ENCODE measurements at regions not wholly inside any gene's neighbourhood (a gene's known extent, or its start where the extent isn't known, plus 50 kb on each side); places are given as distances from the start of the nearest gene placed in this dataset.
"Not testable (repeated sequence)": the region's sequence is repeated elsewhere in the genome, so short reads cannot be mapped to it uniquely, and the experiment has no call there.

DNA sequence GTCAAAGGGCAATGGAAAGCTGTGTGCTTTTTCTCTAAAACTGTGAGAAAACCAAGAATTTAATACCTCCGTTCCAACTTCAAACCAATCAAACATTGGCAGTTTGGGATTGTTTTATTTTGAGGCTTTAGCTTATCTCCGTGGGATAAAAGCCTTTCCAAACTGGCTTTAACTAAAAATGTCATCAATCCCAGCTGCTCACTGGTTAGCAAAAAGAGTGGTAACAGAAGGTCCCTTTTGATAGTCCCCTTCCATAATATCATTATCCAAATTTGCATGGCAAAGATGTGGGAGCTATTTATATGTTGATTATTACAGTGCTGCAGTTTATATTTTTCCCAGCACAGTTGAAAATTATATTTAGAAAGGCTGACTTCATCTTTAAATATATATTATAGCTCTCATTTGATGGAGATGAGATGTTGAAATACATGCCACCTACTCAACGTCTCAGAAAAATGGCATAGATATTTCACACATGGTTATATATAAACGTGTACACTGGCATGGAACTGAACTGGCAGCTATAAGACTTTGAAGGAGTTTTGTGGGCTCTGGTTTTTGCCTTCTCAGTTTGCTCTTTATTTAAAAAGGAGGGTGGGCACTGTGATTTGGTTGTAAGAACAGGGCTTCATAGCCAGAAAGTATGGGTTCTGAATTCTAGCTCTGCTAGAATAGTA, 707.1 kb upstream of the SLIT2 start:
- DNase-seq (ENCODE audit: insufficient read length, low spot score): no peak
- no peak for FAIRE-seq

DNA sequence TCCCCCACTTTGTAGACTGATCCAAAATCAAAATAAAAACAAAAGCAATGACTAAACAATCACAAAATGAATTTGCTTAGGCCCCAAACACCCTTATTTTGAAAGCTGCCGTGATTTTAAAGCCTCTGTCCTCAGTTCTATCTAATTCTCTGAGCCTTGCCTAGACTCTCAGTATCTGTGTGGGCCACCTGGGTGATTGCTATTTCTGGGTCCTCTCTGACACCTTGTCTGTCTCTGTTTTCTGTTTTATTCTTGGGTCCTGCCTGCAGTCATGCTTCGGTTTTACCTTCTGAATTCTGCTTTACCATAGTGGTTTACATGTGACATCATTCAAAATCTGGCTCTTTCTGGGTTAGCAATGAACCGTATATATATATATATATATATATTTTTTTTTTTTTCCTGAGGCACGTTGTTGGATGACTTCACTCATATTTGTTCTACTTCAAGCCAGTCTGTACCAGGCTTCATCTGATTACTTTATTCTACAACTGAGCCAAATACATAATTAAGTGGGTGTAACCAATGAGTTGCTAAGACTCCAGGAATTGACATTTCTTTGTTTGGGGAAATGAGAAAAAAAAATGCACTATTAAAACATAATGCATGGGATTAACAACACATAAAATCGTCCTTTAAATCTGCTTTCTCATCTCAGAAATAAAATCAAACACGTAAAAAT, 710.7 kb upstream of the SLIT2 start:
- FAIRE-seq: no peak
- no peak for DNase-seq (ENCODE audit: insufficient read length, low spot score)

DNA sequence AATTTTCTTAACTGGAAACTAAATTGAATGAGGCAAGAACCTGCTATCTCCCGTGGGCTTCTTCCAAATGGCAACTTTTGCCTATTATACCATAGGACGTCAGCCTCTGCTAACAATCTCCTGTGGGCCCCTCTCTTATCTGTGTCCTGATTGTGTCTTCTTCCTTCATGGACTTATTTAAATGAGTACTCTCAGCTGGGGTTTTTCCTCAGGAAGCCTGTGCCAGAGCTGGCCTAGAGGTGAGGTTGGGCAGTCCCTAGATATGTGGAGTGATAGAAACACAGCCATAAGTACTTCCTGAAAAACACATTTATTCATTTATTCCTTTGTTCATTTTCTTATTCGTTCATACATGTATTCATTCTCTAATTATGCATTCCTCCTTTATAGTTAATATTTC, 712.5 kb upstream of the SLIT2 start:
- DNase-seq (ENCODE audit: insufficient read length, low spot score) (no peak), FAIRE-seq (no peak)

DNA sequence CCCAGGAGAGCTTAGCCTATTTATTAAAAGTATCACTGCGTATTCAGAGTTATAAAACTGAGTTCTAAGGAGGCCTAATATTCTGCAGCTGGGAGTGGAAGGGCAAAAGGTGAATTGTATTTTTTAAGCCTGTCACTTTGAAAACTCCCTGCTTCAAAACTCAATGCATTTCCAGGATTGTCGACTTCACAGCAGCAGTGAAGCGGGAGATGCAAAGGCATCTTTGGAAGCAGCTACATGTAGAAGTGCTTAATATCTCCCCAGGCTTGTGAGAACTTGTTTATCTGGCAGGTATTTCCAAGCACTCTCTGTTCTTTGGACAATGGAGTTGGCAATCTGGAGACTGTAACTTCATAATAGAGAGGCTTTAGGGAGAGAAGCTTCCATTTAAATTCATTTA, 717.5 kb upstream of the SLIT2 start:
- DNase-seq (ENCODE audit: insufficient read length, low spot score): no peak
- no peak for FAIRE-seq

DNA sequence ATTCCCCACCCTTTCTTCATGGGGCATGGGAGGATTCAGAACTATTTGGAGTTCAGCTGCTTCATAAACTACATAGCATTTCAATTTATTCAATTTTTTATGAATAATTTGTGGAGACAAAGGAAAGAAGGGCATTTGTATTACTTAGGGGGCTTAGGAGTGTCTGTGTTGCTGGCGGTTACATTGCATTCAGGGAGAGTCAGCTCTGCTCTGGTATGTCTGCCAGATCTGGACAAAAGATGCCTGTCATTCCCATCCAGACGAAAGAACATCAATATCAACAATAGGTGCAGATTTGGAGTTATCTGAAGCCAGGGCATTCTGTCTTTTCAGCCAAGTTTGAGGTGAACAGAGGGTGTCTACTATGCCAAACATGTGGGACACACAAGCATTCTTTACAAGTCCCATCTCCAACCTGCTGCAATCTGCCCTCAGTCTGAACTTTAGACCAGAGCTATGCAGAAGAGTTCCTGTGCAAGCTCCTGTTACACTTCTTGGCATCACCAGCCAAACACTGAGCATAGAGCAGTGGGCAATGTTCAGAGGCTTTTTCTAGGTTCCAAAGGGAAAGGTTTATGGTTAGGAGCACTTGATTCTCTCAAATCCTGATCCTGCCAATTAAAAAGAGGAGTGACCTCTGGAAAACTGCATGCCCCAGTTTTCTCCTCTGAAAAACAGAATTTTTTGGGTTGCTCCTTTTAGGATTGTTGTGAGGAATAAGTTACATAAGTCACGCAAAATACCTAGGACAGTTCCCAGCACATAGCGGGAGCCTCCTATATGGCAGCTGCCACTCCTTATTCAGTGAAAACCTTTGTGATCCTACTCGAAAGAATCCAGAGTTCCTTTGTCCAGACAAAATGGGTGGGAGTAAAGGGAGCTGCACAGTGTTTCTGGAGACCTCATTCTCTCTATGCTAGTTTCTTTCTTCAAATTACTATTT, 719.5 kb upstream of the SLIT2 start:
- no peak for DNase-seq (ENCODE audit: insufficient read length, low spot score)
- FAIRE-seq: no peak

DNA sequence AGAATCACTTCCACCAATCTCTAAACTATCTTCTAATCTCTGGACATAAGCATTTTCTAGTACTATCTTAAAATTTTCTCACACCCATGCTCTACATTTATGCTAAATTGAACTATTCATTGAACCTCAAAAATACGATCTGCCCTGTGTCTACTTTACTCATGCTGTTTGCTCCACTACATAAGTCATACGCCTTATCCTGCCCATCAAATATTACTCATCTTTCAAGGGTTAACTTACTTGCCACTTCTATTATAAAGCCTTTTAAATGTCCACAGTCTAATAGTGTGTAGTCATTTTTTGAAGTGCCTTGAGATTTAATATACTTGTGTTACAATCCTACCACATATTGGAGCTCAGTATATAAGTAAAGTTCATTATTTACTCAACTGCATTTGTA, 727.7 kb upstream of the SLIT2 start:
- FAIRE-seq (no peak), DNase-seq (ENCODE audit: insufficient read length, low spot score) (no peak)

DNA sequence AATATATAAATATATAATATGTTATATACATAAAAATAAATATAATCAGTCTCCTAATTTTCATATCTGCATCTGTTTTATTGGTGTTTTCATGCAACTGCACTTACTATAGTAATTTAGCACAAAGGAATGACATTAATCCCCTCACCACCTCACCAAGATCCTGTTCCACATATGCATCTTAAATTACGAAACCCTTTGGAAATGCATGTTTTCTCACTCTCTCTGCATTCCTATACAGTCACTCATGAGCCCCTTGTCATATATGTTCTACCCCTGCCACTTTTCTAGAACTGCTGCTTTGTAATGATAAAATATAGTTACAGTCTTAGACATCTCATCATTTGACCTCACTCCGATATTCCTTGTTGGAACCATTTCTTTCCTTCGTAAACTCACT, 728.7 kb upstream of the SLIT2 start:
- no peak for DNase-seq (ENCODE audit: insufficient read length, low spot score)
- FAIRE-seq: no peak

DNA sequence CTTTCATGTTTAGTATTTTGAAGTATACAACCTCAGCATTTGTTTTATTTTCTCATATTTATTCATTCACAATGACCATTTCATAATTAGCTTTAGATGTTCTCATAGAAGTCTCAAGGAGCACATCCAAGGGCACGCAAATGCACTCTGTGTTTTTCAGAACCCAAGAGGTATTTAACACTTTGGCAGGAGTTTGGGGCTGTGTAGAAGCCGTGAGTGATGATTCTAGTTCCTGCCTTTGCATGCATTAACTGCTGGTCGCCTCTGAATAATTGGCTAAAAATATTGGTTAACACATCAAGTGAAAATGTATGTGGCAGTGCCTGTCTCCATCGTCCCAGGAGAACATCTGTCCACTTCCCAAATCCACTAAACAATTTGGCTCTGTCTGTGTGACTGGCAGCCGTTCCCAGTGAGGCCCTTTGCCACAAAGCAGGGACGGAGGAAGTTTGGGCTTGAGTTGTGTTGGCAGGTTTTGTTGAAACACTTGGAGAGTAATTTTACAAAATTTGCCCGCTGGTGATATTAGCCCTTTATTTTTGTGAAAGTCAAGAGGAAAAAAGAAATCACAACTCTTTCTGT, 730.7 kb upstream of the SLIT2 start:
- DNase-seq (ENCODE audit: insufficient read length, low spot score): no peak
- FAIRE-seq: no peak

DNA sequence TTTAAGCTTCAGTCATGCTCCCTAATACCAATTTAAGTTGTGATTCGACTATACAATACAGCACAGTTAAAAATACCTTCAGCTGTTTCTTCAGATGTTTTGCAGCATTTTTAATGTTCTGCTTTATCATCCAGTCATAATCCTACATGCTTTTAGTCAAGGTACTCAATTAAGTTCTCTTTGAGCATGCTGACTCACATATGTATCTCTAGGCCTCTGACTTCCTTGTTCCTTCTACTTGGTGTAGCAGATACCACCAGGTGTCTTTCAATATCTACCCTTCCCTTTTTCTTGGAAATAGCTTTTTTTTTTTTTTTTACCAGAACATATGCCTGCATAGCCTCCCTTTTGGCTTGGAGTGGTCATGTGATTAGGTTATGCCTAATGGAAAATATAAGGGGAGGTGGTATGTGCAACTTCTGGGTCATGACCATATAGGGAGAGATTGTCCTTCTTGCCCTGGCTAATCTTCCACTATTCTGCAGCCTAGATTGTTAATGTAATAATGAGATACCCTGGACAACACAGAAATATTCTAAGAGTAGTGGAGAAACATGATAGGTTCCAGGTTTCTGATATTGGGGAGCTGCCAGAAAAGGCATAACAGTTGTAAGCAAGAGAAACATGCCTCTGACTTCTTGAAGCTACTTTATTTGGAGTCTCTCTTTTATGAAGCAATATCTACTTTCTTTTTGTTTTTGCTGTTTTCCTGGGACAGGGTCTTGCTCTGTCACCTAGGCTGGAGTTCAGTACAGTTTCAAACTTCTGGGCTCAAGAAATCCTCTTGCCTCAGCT, 737.2 kb upstream of the SLIT2 start:
- FAIRE-seq: no peak
- DNase-seq (ENCODE audit: insufficient read length, low spot score): no peak

DNA sequence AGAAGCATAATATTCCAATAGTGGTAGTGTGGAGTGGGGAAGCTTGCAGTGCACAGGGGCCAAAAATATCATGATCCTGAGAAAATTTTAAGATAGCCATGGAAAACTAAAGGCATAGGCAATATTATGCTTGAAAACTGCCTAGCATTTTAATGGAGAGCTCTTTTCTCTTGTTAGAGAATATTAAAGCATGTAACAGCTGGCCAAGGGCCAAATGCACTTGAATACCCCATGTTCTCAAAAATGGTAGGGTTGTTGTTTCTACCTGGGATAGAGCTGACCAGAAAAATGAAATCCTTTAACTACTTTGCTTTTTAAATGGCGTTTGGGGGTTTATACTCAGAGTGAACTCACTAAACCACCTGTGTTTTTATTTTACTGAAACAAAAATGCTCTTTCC, 739.6 kb upstream of the SLIT2 start:
- FAIRE-seq (no peak), DNase-seq (ENCODE audit: insufficient read length, low spot score) (no peak)

DNA sequence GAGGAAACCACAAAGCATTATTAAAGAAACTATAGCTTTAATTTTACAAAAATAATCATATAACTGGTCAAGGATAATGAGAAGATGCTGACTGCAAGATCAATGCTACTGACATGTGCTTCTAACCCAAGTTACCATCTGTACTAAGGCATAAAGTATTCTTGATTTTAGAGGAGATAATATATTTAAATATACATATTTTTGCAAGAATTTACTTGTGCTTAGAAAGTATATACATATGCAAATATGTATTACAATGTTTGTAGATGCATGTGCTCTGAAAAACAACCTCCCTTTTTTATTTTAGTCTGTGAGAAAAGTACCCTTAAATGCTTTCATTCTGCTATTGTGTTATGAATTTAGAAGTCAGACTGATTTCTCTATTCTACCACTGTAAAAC, 740.7 kb upstream of the SLIT2 start:
- DNase-seq (ENCODE audit: insufficient read length, low spot score) (no peak), FAIRE-seq (no peak)

DNA sequence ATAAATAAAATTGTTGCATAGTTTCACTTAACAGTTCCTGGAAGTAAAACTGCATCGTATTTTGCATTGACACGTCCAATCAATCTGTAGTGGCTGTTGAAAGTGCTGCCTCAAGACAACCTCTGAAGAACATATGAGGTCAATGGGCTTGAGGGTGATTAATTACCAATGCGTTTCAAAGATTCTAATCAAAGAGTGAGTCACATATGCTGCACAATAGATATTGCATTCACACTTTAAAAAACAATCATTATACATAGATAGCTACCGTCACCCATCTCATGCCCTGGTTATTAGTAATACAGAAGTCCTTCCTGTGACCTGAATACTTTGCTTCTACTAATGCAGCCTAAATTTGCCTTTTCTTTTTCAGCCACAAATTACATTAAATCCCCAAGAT, 743.3 kb upstream of the SLIT2 start:
- no peak for FAIRE-seq
- no peak for DNase-seq (ENCODE audit: insufficient read length, low spot score)

DNA sequence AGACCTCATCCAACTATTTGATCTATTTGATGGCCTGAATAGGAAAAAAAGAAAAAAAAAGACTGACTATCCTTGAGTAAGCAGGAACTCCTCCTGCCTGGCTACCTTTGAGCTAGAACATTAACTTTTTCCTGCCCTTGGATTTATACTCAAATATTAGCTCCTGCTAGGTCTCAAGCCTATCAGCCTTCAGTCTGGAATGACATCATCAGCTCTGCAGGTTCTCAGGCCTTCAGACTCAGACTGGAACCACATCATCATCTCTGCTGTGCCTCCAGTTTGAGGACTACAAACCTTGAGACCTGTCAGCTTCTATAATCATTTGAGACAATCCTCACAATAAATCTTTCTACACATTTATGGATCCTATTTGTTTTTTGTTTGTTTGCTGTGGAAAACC, 754.0 kb upstream of the SLIT2 start:
- FAIRE-seq (no peak), DNase-seq (ENCODE audit: insufficient read length, low spot score) (no peak)

DNA sequence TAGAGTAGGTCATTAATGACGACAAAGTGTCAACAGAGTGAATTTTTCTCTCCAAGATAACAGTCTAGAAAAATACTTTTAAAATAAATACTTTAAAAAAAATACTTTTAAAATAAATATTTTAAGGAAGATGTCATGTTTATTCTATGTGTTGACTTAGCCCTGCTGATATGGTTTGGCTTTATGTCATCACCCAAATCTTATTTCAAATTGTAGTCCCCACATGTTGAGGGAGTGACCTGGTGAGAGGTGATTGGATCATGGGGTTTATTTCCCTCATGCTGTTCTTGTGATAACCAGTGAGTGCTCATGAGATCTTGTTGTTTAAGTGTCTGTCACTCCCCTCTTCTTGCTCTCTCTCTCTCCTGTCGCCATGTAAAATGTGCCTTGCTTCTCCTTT, 754.9 kb upstream of the SLIT2 start:
- FAIRE-seq (no peak), DNase-seq (ENCODE audit: insufficient read length, low spot score) (no peak)

DNA sequence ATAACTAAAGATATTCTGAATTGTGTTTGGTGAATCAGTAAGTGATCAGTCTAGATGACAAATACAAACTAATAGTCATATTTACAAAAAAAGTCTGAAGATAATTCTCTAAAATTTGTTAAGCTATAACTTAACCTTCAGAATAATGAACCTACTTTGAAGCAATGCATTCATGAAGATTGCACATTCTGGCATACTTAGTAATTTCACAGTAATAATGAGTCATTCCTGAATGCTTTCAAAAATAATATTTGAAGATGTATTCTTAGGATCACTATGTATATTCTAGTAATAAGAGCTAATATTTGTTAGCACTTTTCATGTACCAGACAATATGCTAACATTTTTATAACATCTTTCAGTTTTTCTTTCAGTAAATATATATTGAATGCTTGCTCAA, 756.7 kb upstream of the SLIT2 start:
- DNase-seq (ENCODE audit: insufficient read length, low spot score) (no peak), FAIRE-seq (no peak)

DNA sequence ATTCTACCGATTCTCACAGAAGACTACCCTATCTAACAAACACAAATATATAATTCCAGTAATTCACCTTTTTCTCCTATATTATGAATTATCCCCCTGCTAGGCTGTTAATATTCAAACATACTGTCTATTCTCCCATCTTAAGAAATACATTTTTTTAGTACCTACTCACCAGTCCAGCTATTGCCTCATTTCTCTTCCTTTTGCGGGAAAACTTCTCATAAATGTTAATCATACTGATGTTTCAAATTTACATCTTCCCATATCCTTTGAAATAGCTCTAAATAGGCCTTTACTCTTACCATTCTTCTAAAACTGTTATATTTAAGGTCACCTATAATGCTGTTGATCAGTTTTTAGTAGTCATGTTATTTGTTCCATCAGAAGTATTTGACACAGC, 759.1 kb upstream of the SLIT2 start:
- FAIRE-seq (no peak), DNase-seq (ENCODE audit: insufficient read length, low spot score) (no peak)

DNA sequence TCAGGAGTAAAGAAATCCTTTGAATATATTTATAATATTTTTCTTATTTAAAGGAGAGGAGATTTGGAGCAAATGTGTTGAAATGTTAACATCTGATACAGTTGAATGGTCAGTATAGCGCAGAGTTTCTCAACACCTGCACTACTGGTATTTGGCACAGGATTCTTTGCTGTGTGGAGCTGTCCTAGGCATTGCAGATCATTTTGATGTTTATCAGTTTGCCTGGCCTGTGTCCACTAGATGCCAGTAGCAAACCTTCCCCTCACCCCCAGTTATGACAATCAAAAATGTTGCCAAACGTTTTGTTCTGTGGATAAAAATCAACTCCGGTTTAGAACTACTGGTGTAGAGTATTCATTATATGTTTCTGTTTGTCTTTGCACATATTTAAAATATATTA, 765.3 kb upstream of the SLIT2 start:
- no peak for FAIRE-seq

DNA sequence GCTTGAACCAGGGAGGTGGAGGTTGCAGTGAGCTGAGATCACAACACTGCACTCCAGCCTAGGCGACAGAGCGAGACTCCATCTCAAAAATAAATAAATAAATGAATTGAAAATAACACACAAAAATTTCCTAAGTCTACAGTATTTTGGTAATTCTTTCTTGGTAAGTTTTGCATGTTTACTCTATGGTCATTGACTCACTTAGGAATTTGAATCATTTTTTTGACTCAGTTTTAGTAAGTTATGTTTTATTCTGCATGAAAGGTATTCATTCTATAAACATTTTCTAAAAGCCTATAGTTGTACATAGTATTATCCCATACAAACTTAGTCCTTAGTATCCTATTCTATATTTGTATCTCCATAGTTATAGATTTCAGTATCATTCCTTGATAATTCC, 772.9 kb upstream of the SLIT2 start:
- FAIRE-seq (no peak), DNase-seq (ENCODE audit: insufficient read length, low spot score) (no peak)

More for the DNA sequence above, 765.3 kb upstream of the SLIT2 start:
- no peak for DNase-seq (ENCODE audit: insufficient read length, low spot score)

DNA sequence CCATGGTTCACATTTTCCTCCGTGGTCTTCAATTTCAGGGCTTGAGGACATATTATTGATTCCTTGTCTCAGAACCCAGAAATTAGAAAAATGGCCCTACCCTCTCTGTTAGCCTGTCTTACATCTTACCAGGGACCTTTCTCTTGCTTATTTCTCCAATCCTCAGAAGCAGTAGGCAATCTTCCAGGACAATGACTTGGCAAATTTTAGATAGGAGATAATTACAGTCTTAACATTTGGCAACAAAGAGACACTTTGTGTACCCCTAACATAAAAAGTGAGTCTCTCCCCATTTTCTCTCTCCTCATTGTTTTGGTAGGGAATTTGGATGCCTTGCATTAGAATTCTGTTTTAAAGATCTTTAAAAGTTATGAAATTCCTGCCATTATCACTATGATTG, 778.1 kb upstream of the SLIT2 start:
- DNase-seq (ENCODE audit: insufficient read length, low spot score) (no peak), FAIRE-seq (no peak)

DNA sequence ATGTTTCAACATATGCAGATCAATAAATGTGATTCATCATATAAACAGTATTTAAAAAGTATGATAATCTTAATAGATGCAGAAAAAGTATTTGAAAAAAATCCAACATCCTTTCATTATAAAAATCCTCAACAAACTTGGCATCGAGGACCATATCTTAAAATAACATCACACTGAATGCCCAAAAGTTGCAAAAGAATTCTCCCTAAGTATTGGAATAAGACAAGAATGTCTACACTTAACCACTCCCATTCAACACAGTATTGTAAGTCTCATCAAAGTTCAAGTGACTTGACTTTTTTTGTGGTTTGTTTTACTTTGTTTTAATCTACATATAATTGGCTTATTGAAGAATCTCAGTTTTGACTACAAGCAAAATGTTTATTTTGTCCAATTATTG, 779.0 kb upstream of the SLIT2 start:
- FAIRE-seq (no peak), DNase-seq (ENCODE audit: insufficient read length, low spot score) (no peak)

DNA sequence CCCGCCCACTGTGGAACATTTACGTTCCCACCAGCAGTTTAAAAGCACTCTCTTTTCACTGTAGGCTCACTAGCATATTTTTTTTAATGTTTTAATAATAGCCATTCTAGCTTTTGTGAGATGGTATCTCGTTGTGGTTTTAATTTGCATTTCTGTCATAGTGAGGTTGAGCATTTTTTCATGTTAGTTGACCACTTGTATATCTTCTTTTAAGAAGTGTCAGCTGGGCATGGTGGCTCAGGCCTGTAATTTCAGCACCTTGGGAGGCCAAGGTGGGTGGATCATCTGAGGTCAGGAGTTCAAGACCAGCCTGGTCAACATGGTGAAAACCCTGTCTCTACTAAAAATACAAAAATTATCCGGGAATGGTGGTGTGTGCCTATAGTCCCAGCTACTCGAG, 781.7 kb upstream of the SLIT2 start:
- not testable (repeated sequence) for DNase-seq (ENCODE audit: insufficient read length, low spot score); FAIRE-seq
